Hematopoietic multipotent progenitor cell treated with erythropoietin and hydrocortisone succinate and interleukin-3 and kit ligand, for 4 days (in vitro differentiated cells): ENCODE measurements at regions not wholly inside any gene's neighbourhood (a gene's known extent, or its start where the extent isn't known, plus 50 kb on each side); places are given as distances from the start of the nearest gene placed in this dataset.
A peak's percentile ranks its signal among the peaks of the same experiment; 100 is the strongest.
"Not testable (repeated sequence)": the region's sequence is repeated elsewhere in the genome, so short reads cannot be mapped to it uniquely, and the experiment has no call there.

Experiments used
- DNase-seq: peaks from one replicate; pipeline ENCODE4 v3.0.0-alpha.2; 2015

DNA sequence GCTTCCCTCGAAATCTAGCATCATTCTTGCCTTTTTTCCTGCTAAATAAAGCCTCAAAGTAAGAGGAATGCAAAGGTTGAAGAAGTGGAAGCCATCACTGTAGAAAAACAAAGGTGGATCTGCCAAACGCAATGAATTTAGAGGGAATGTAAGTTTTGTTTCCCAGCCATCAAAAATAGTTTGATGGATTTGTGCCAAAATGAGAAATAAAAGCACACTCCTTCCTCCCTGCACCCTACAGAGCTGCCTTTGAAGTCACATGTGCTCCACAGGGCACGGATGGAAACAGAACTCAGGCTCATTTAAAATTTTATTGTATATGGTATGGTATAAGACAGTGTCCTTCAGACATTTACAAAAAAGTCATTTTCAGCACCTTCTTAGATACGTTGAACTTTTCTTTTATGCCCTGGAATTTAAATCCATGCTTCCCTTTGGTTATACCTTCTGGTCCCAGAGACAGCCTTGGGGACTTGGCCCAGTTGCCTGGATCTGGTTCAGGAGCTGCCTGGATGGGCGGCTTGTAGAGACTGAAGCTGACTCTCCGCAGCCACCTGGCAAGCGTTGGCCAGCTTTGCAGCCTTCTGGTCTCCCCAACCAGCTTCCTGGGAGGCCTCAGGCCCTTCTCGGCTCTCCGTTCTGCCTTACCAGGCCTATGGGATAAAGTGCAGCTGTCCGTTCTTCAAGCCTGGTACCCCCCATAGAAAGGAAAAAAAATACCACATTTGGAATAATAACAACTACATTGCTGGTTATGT lies 228.5 kb upstream of the NEBL start:
- no peak for DNase-seq

DNA sequence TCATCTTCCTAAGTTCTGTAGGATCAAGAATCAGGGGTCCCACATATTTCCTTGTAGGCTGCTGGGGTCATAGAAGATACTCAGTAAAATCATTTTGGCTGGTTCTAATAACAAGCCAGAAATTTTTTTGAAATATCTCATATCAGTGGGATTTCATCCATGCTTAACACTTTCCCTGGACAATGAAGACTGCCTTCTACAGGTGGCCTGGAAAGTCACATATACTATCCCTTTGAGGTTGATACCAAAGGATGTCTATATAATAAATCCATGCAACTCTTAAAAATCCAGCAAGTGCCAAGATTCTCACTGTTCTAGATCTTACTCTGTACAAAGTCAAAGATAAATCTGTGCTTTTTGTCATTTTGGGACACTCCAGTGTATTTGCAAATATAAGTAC lies 225.8 kb upstream of the NEBL start:
- no peak for DNase-seq

DNA sequence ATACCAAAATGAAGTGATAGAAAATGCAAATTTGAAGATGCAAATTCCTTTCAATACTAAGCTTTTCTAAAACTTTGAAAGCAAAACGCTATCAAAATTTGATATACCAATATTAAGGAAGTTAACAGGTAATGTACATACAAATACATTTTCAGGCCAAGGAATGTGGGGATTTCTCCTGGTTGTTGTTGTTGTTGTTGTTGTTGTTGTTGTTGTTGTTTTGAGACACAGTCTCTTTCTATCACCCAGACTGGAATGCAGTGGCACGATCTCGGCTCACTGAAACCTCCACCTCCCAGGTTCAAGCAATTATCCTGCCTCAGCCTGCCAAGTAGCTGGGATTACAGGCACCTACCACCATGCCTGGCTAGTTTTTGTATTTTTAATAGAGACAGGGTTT lies 224.7 kb upstream of the NEBL start:
- not testable (repeated sequence) for DNase-seq

DNA sequence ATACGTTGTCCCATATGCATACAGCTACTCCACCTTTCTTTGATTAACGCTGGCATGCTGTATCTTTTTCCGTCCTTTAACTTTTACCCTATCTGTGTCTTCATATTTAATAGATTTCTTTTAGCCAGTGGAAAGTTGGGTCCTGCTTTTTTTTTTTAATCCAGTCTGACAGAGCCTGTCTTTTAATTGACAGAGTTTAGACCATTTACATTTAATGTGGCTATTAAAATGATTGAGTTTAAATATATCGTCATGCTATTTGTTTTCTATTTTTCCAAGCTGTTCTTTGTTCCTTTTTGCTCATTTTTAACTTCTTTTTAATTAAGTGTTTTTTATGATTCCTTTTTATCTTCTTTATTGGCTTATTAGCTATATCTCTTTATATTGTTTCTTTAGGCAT lies 217.6 kb upstream of the NEBL start:
- no peak for DNase-seq

DNA sequence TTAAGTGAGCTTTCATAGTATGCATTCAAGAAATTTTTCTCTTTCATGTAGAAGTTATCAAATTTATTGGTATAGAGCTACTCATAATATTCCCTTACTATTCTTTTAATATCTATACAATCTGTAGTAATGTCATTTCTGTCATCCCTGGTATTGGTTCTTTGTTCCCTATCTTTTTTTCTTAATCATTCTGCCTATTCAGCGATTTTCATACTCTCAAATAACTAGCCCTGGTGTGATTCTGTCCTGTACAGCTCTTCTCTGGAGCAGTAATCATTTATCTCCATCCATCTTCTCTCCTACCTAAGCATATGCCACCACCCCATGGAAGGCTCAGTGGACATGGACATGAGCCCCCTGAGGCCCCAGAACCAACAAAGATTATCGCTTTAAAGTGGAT lies 213.2 kb upstream of the NEBL start:
- DNase-seq, result no peak

DNA sequence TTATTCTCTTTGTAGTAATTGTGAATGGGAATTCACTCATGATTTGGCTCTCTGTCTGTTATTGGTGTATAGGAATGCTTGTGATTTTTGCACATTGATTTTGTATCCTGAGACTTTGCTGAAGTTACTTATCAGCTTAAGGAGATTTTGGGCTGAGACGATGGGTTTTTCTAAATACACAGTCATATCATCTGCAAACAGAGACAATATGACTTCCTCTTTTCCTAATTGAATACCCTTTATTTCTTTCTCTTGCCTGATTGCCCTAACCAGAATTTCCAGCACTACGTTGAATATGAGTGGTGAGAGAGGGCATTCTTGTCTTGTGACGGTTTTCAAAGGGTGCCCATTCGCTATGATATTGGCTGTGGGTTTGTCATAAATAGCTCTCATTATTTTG lies 209.8 kb upstream of the NEBL start:
- DNase-seq, result not testable (repeated sequence)

DNA sequence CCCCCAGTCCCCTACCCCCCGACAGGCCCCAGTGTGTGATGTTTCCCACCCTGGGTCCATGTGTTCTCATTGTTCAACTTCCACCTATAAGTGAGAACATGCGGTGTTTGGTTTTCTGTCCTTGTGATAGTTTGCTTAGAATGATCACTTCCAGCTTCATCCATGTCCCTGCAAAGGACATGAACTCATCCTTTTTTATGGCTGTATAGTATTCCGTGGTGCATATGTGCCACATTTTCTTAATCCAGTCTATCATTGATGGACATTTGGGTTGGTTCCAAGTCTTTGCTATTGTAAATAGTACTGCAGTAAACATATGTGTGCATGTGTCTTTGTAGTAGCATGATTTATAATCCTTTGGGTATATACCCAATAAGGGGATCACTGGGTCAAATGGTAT lies 208.2 kb upstream of the NEBL start:
- not testable (repeated sequence) for DNase-seq

DNA sequence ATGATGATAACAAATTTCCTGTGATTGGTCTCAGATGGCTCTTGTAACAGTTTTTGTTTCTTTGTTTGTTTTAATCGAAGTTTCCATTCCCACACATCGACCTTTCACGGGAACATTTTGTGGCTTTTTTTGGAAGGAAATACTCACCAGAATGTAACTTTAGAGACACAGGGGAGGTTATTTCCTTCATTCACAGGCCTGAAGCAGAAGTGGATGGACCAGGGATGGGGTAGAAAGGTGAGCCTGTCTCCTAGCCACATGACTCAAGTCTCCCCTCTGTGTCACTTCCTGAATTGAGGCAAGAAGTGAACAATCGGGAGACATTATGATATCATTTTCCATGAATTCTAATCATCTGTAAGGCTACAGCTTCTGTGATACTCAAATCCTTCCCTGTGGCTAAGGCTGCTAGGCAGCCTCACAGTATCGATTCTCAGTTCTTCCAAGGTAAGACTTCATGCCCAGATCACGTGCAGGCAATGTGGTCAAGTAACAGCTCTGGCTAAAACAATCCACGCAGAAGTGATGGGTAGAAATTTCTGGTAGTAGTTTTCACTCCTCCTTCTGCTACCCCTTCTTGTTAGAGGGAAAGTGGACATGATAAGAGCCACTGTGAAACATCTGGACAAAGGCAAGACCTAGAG lies 203.9 kb upstream of the NEBL start:
- no peak for DNase-seq

DNA sequence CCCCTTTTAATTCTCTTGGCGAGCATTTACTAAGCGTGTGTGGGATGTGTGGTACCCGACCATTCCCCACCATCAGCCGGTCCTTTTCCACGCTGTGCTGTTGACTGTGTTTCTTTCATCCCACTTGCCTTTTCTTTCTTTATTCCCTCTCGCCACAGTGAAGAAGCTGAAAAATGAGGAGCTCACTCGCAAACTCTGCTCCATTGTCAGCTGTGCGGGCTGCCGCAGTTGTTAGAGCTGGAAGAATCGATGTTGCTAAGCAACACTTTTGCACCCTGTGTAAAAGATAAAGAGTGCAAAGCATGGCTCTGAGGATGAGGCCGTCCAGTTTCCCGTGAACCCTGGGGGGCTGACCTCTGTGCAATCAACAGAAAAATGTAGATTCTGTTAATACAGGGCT lies 203.1 kb upstream of the NEBL start:
- no peak for DNase-seq

DNA sequence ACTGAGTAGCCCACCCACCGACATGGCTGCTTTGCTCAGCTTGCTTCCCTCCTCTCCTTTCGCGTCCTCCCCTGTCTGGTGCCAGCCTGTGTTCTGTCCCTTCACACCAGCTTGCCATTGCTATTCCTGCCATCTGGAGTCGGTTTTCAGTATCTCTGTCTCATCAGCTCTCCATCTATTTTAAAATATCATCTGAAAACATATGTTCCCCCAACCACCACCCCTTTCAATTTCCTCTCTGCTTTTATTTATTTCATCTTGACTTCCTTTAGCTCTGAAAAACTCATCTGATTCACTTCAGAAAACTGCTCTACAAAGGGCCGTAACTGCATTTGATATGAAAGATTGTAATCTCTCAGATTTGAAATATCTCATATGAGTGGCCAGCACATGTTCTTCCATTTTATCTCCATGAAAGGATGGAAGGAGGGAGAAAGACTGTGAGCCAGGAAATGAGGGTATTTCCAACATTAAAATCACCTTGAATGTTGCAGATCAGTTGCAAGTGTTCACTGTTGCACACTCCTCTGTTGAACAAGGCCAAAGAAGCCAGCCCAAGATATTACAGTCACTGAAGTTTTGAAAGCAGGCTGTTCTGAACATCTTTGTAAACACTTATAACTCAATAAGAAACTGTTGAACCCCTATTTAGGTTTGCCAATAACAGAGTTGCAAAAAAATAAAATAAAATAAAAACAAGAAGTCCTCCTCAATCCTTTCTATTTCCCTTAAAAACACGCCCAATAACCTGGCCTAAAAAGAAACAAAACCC lies 202.4 kb upstream of the NEBL start:
- DNase-seq, result no peak

DNA sequence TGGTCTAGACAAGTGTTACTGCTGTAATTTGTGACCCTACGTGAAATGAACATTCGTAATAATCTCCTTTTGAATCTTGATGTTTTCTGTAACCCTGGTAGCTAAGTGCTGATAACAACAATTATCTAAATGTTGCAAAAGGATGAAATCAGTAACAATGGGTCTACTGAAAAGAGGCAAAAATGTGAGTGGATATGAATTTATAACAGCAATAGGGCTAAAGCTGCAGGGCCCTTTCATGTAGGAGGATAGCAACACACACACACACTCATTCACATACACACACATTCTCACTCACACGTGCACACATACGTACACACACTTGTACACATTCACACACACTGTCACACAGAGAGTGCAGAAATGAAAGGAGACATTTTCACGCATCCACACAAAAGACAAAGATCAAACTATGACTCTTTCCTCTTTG lies 200.8 kb upstream of the NEBL start:
- DNase-seq, result no peak

DNA sequence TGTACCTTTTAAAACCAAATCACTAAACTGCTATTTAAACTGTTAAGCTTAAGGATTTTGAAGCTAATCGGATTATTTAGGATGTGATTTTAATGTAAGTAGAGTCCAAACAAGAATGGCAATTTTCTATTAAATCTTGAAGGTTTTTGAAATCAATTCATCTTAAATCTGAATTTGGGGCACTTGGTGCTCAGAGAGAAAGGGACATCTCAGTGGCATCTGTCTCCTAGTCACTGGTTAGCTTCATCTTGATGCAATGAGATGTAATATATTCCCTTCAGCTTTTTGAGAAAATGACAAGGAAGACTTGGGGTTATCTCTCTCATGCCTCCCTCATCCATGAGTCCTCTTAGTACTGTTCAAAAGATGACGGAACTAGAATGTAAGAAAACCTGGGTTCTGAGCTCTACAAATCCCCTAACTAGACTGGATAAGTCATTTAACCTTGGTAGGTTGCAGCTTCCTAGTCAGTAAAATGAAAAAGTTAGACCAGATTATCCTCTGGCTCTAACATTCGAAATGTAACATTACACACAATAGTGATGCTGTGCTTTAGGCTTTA lies 198.5 kb upstream of the NEBL start:
- DNase-seq, result no peak

DNA sequence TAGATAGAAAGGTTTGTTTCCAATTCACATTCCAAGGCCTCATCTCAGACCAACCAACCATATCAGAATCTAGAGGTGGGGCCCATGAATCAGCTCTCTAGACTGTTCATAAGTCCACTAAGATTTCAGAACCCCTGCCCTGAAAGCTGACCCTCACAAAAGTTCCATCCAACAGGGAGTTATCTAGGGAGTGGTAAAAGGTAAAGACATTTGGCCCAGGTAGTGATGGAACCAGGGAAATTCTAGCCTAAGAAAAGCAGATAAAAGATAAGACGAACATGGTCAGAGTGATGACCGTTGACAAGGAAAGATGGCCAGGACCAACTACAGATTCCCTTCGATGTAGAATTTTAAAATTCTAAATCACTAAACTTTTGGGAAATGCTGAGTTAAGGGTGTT lies 198.0 kb upstream of the NEBL start:
- DNase-seq, result no peak

DNA sequence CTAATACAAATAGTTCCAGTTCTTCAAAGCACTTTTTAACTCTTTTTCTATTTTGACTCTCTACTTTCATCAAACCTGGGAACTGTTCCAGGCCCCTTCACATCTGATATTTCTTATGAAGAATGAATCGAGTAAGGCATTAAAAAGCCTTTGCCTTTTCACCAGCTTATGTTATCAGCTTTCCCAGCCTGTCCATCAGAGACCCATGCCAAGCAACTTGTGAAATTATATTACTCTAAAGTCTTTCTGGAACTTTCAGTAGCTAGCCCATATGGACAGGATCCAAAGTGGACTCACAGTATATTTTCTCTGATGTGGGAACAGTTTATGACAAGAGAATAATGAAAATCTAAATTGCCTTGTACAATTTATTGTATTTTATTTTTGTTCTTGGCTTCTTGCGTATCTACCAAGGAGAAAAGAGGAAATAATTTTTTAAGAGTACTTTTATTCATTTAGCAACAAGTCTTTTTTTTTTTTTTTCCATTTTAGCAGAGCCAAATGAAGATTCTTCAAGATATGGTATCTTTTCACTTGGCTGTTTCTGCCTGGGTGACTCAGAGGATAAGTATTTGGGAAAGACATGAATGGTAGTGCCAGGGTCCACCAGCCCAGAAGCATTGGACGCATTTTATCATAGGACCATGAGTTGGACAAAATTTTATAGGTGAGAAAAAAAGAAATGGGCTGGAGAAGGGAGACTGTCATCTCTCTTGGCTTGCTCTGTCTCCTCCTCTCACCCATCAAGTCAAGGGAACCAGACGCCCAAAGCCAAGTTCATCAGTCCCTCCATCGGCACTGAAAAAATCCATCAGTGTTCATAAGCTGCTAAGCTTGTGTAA lies 195.8 kb upstream of the NEBL start:
- DNase-seq, result no peak

DNA sequence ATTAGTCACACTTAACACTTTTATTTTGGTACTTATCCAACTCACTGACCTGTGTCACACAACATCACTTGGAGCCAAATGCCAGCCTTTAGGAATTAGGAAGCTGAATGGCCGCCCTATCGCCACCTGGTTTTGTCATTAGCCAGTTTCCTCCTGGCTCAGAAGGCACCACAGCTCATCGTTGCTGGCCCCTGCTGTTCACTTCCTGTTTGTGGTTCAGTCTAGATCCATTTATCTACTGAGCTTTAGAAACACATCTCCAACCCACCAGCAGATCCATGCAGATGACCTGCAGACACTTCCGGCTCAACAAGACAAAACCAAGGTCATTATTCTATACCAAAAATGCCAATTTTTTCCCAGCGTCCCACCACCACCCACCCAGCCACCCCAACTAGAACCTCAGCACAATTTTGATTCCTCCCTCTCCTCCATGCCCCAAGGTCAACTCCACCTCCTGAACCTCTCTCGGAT lies 193.5 kb upstream of the NEBL start:
- peak; percentile 27 for DNase-seq

DNA sequence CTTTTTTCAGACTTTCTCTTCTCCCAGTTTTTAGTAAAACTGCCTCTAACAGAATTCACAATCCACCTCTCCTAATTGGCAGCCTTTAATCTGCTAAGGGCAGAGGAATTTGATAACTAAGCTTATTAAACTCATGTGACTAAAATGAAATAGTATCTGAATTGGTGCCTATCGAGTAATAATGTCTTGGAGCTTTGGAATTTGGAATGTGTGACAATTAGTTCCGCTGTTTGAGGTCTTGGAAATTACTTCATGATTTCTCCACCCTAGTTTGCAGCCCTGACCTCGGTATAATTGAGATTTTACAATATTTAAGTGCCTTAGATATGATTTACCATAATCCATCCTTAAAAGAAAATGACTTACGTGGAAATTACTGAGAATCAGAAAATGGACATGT lies 190.4 kb upstream of the NEBL start:
- no peak for DNase-seq

DNA sequence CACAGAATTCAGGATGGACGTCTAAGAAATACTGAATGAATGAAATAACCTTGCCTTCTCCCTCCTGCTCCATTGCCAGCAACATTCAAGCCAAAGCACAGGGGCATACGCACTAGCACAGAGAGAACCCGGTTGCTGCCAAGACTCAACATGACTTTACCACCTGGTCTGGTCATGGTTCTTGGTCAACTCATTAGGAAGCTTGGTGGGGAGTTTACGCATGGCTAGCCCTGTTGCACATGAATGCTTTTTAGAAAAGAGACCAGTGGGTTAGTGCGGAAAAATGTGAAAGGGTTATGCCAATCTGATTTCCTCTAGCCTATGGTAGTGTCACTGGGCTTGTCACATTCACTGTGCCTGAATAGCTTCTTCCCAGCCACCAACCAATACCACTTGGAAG lies 187.6 kb upstream of the NEBL start:
- no peak for DNase-seq

DNA sequence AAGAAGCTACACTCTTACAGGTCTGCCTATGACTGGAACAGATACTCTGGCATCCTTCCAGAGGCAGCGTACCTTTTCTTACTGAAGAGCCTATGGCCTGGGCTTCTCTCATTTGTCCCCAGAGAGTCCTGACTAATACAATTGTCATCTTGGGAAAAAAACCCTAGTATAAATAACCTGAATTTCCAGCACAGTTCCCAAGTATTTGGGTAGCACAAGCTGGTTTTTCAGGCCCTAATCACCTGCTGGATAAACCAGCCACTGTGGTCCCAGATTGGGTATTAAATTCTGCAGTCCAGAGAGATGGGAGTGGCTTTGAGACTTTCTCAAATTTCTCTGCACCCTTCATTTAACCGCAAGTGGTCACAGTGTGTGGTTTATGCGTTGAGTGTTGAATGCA lies 186.8 kb upstream of the NEBL start:
- no peak for DNase-seq

DNA sequence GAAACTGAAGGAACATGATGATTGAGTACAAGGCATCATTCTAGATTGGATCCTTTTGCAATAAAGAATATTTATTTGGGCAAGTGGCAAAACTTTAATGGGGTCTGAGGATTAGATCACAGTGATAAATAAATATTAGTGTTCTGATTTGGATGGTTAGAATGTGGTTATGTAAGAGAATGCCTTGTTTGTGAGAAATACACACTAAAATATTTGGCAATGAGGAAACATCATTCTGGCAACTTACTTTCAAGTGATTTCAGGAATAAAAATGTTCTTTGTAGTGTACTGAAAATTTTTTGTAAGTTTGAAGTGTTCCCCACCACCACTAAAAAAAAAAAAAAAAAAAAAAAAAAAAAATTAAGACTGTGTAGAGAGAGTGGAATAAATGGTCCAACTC lies 185.1 kb upstream of the NEBL start:
- no peak for DNase-seq

DNA sequence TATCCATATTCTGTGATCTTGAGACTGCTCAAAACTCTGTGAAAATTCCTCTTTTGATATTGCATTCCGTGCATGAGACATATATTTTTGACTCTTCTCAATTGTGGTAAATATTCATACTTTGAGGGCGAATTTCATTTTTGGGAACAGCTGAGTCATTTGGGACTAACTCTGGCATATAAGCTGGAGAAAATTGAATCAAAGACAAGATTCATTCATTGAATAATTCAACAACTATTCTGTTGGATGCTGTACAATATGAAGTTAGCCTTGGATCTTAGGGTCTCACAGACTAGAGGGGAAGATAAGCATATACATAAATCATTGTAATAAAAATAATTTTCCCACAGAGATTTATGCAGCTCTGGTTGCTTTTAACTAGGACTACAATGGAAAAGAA lies 183.2 kb upstream of the NEBL start:
- DNase-seq, result no peak

DNA sequence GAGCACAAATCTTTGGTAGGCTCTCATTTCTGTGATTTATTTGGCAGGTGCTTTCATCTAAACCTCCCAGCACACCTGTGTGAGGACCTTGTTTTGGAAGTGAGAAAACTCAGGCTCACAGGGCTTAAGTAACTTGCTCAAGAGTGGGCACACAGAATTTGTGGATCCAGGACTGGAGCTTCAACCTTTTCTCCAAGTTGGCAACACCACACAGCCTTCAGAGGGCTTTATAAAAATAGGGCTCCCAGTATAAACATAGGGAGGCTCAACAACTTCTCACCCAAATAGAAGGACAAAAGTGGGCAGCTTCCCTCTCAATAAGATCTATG lies 182.2 kb upstream of the NEBL start:
- no peak for DNase-seq

DNA sequence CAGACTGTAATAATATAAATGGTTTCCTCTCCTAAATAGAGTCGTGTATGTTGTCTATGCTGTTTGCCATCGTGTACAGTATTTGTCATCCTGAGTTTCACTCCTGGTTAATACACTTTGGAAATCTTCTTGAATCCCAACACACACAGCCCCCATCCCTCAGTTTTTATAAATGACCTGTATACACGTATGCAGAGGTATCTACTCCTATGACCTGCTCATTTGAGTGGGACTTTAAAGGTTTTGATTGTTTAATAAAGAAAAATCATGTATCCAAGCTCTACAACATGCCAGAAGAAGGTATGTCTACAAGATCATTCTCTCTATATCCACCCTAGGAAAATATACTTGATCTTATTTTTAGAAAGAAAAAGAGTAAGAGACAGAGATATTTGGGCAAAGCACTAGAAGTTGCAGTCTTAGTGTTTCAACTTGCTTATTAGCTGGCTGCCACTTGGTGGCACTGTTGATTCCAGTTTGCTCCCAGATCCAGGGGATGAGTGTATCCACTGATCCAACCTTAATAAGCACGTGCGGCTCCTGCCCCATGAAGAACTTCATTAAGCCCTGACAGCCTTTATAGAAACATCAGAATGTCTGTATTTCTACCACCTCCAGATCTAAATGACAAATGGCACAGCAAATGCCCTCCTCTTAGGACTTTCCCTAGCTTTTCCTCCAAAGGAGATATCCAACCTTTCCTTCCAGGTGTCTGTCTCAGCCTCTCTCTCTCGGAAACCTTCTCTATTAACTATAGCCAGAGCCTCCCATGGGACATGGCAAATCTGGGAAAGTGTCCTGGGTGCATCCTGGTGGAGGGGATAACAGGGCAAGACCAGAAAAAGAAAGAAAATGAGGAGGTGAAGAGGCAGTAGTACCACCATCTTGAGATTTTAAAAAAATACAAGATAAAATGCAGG lies 181.6 kb upstream of the NEBL start:
- DNase-seq, result peak; percentile 75
